Activated T-cell treated with anti-CD3 and anti-CD28 coated beads for 4 hours (primary cell): ENCODE measurements at regions not wholly inside any gene's neighbourhood (a gene's known extent, or its start where the extent isn't known, plus 50 kb on each side); places are given as distances from the start of the nearest gene placed in this dataset.
"Not testable (repeated sequence)": the region's sequence is repeated elsewhere in the genome, so short reads cannot be mapped to it uniquely, and the experiment has no call there.

ENCODE experiments used
- DNase-seq: peaks from one replicate; pipeline ENCODE4 v3.0.0-alpha.2; 2020

DNA sequence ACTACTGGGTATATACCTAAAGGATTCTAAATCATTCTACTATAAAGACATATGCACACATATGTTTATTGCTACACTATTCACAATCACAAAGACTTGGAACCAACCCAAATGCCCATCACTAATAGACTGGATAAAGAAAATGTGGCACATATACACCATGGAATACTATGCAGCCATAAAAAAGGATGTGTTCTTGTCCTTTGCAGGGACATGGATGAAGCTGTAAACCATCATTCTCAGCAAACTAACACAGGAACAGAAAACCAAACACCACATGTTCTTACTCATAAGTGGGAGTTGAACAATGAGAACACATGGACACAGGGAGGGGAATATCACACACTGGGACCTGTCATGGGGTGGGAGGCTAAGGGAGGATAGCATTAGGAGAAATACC, 249.0 kb downstream of the SLCO4C1 start:
- DNase-seq: not testable (repeated sequence)

DNA sequence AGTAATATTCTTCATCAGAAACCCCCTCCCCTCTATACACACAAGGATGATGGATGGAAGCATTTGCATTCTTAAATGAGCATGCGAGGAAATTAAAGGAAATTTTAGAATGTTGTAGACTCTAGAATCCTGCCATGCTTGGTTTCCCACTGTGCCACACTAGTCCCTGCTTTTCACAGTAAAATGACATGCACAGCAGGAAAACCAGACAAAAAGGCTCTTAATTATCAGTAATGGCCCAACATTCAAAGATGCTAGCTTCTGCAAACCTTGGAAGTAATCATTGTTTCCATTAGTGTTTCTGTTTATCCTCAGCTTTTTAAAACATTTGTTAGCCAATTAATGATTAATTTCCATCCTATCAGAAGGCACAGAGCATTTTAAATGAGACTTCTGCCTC, 255.8 kb downstream of the SLCO4C1 start:
- no peak for DNase-seq

GRCh38 chr5:102036927-102037326, 259.2 kb downstream of the SLCO4C1 start:
- no peak for DNase-seq

- no peak for DNase-seq
Measured at GRCh38 chr5:102031711-102032110, 264.4 kb downstream of the SLCO4C1 start.

GRCh38 chr5:102018690-102019089, 277.4 kb downstream of the SLCO4C1 start:
- no peak for DNase-seq

GRCh38 chr5:102018279-102018678, 277.8 kb downstream of the SLCO4C1 start:
- no peak for DNase-seq

DNA sequence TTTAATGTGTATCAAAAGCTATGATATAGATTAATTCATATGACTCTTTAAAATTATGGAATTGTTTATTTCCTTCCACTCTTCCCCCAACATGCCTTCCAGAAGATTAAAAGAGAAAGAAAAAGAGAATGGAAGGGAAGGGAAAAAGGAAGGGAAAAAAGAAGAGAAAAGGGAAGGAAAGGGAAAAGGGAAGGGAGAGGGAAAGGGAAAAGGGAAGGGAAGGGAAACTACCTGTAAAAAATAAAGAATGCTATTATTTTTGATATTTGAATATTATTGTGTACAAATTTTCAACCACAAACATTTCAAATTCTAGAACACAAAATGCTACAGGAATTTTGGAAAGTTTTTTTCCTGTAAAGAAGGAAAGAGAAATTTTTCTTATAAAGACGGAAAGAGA, 281.7 kb downstream of the SLCO4C1 start:
- no peak for DNase-seq

DNA sequence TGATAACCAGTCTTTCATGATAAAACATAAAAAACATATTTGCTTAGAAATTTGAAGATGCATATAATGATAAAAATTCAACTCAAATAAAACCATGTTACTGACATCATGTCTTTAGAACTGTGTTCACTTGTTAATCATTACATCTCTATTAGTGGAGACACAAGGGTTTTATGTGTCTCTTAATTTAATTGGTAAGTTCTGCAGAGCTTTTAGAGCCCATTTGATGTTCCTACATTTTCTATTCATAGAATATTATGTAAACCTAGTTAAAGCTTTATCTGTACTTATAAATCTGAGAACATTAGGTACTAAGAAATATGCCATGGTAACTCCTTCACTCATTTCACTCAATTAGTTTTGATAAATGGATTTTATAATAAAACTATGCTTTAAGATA, 285.4 kb downstream of the SLCO4C1 start:
- no peak for DNase-seq

DNA sequence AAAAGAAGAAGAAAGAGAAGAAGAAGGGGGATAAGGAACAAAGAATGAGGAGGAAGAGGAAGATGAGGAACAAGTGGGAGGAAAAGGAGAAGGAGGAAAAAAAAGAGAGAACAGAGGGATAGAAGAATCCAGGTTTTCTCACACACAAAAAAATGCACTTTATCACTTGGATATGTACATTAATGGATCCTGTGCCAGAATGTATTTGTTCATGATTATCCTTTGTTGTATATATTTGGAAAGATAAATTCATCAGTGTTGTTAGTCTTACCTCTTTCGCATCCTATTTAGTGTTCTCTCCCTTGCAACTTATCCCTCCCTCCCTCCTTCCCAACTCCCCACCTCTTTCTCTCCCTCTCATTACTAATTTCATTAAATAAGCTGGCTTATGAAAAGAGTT, 298.8 kb downstream of the SLCO4C1 start:
- DNase-seq: no peak

DNA sequence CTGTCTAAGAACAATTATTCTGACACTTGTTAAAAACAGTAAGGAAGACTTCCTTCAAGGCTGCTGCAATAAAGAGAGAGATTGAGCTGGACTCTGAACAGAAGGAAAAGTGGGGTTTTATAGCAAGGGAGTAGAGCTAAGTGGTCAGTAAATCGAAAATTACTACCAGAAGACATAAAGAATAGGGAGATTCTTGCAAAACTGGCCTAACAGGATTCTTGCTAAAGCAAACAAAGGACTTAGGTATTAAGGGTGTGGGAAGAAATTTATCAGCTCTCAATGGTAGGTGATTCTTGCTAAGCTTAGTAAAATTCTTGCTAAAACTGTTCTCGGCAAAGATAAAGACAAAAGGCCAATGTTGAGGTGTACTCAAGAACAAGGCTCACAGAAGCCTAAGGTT, 300.5 kb downstream of the SLCO4C1 start:
- no peak for DNase-seq

DNA sequence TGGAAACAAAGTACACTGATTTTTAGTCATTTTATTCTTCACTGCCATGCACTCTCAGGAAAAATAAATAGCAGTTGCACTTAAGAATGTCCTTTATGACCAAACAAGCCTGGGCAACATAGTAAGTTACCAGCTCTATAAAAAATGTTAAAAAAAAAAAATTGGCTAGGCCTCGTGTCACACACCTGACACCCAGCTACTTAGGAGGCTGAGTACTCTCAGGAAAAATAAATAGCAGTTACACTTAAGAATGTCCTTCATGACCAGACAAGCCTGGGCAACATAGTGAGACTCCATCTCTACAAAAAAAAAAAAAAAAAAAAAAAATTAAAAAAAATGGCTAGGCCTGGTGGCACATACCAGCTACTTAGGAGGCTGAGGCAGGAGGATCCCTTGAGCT, 304.6 kb downstream of the SLCO4C1 start:
- no peak for DNase-seq

GRCh38 chr5:101989659-101990058, 306.4 kb downstream of the SLCO4C1 start:
- no peak for DNase-seq

GRCh38 chr5:101977729-101978345, 318.2 kb downstream of the SLCO4C1 start:
- no peak for DNase-seq

DNA sequence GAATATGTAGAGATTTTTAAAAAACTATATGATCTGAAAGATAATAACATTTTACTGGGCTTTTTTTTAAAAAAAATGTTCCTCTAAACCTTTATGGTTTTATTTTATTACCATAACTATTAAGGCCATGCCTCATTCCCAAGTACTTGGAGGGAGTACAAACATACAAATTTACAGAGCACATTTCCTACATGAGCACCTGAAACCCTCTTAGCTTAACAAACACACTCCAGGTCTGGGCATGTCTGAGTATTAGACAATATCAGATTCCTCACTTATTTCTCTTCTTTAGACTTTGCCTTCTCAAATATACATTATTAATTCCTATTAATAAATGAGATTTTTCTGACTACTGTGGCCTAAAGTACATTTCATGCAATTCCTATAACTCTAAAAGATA, 319.2 kb downstream of the SLCO4C1 start:
- DNase-seq: no peak

DNA sequence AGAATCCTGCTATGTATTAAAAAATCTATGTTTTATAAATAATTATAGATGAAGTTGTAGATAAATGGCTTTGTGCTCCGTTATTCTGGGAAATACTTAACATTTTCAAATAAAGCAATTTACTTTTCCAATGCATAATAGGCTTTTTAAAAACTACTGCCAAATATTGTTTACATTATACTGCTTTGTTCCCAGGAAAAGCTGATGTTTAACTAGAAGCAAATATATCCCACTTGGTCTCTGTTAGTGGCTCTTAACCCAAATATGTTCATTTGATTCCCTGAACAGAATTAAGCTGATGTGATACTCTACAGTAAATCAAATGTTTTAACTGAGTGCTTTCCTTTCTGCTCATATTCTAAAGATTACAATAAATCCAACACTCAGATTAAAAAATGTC, 326.3 kb downstream of the SLCO4C1 start:
- no peak for DNase-seq

DNA sequence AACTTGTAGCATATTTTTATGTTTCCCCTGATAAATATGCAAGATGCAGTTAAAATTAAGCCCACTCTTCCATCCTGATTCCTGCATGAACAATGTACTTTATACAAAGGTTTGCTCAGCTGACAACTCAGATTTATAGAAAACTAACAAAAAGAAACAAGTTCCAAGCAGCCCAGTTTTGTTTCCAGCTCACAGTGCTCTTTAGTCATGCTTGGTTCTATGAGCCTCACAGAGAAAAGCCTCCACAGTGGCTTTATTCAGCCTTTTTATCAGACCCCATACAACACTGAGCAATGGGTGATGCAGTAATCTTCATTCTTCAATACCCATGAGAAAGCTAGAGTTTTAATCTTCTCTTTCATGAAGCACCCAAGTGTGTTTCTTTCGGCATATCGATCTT, 329.6 kb downstream of the SLCO4C1 start:
- no peak for DNase-seq

DNA sequence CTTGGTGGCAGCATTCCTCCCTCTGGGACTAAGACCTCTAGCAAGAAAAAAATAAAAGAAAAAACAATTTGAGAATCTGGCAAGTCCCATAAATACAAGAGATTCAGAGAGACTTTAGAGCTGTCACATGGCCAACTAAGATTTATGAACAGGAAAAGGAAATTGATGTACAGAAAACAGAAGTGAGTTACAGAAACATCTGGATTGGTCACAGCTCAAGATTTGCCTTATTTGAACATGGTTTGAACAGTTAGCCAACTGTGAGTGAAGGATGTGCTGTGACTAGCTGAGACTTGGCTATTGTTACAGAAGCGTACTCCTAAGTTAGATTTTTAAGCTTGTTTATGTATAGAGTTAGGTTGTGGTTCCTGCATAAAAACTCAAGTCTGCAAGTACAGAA, 340.2 kb downstream of the SLCO4C1 start:
- DNase-seq: no peak

DNA sequence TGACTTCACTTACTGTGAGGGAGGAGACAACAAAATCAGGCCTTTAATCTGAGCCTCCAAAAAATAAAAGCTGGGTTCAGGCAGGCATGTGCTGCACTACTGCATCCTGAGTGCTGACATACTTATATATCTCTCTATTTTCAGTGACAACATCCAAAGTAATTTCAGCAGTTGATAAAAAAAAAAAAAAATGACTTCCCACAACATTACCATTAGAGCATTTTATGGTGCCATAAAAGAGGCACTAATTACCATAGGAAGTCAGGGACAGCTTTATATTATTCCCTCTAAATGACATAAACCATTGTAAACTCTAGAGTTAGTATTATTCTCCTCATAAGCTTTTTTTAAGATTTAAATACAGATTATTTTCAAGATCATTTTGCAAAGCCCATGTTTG, 346.1 kb downstream of the SLCO4C1 start:
- no peak for DNase-seq

- DNase-seq: no peak
Measured at GRCh38 chr5:101948615-101949014, 347.5 kb downstream of the SLCO4C1 start.

- DNase-seq: no peak
Measured at GRCh38 chr5:101943784-101944183, 352.3 kb downstream of the SLCO4C1 start.

DNA sequence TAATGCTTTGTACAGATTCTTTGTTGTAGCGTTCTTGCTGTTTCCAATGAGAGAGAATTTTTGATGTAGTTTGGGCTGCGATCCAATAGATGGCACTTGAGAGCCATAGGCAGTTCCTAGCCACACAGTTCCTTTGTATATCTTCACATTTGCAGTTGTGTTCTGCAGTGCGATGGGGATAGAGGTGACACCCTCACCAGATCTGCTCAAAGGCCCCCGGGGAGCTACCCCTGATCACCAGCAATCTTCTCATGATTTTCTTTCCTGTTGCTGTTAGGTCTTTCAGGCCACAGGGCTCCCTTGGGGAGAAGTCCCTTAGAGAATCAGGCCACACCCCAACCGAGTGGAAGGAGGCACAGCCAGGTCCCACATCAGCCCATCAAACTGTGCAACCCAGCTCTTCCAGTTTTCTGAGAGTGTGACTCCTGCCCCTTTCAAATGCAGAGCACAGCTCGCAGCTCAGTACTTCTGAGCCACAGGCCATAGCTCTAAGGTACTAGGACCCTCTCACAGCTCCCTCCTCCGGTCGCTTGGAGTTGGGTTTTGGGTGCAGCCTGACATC, 353.7 kb downstream of the SLCO4C1 start:
- no peak for DNase-seq

GRCh38 chr5:101937041-101937440, 359.0 kb downstream of the SLCO4C1 start:
- DNase-seq: no peak

DNA sequence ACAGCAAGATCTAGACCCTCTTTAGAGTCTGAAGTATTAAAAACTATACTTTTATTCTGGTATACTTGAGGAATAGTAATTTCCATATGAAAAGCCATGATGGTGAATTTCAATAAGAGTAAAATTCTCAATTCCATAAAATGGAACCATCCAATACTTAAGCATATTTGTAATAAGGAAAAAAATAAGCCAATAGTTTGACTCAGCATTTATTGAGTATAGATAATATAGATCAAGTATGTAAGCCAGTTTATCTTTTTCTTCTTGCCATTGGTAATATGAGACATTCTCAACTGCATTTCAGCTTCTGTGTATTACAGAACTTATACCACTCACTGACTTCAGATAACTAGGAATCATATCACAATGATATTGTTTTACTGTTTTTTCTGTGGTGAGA, 361.0 kb downstream of the SLCO4C1 start:
- DNase-seq: no peak

GRCh38 chr5:101932599-101932998, 363.5 kb downstream of the SLCO4C1 start:
- DNase-seq: no peak

DNA sequence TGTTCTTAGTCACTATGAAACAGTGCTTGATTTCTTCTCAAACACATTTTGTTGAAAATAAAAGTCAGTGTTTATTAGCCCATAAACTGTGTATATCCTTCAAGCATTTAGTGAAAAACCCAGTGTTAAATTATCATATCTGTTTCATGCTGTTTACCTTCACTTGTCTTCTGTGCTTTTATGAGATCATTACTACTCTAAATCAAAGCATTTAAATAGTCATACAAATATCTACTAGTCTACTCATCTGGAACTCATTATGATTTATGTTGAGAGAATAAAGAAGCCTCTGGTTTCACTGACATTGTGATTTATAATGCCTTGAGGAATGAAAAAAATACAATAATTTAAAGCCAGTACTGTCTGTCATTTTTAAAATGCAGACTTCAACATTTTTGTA, 366.5 kb downstream of the SLCO4C1 start:
- DNase-seq: no peak
